Astrocyte of the spinal cord (primary cell): ENCODE measurements at regions not wholly inside any gene's neighbourhood (a gene's known extent, or its start where the extent isn't known, plus 50 kb on each side); places are given as distances from the start of the nearest gene placed in this dataset.

Source experiments
- DNase-seq: peaks from one replicate; pipeline ENCODE4 v3.0.0; 2011; ENCODE audit warnings: low read depth, low spot score
- H3K4me3 ChIP-seq: 2 replicates; pipeline ENCODE4 v1.5.1; 2011; ENCODE audit warnings: low read depth, mild to moderate bottlenecking, low read length, moderate library complexity
- CTCF ChIP-seq: IDR thresholded peaks from 2 replicates; pipeline ENCODE4 v1.5.1; 2012; ENCODE audit warnings: low read depth, mild to moderate bottlenecking, low read length, inconsistent platforms
- in situ Hi-C: cut with HindIII; loops from 2 replicates; pipeline ENCODE4 v1.10.0; 2017; ENCODE audit warnings: low sequenced_read_pairs

- TF ChIP-seq CTCF: no peak
- no peak overlapping the region for H3K4me3 ChIP-seq
- in situ Hi-C loops: no loop called here
- no peak for DNase-seq
These were observed 1784.3 kb downstream of the LRRC4C start for GRCh38 chr11:39675171-39675570.

- DNase-seq: no peak
- TF ChIP-seq CTCF: no peak
- H3K4me3 ChIP-seq: no peak overlapping the region
- in situ Hi-C loops: no loop called here
These were observed 1784.7 kb downstream of the LRRC4C start for GRCh38 chr11:39674761-39675160.

- TF ChIP-seq CTCF: no peak
- no peak overlapping the region for H3K4me3 ChIP-seq
- in situ Hi-C loops: no loop called here
- no peak for DNase-seq
These were observed 1785.4 kb downstream of the LRRC4C start for GRCh38 chr11:39674024-39674423.

- H3K4me3 ChIP-seq: no peak overlapping the region
- in situ Hi-C loops: no loop called here
- TF ChIP-seq CTCF: no peak
- DNase-seq: peak; percentile 82
These were observed 1790.8 kb downstream of the LRRC4C start for GRCh38 chr11:39668640-39669039.

- no peak for DNase-seq
- no peak for TF ChIP-seq CTCF
- H3K4me3 ChIP-seq: no peak overlapping the region
- in situ Hi-C loops: no loop called here
These were observed 1795.4 kb downstream of the LRRC4C start for GRCh38 chr11:39664023-39664422.

- in situ Hi-C loops: no loop called here
- no peak for DNase-seq
- no peak overlapping the region for H3K4me3 ChIP-seq
- no peak for TF ChIP-seq CTCF
These were observed 1797.6 kb downstream of the LRRC4C start for GRCh38 chr11:39661890-39662289.

- H3K4me3 ChIP-seq: no peak overlapping the region
- in situ Hi-C loops: no loop called here
- no peak for DNase-seq
- TF ChIP-seq CTCF: no peak
These were observed 1807.5 kb downstream of the LRRC4C start for GRCh38 chr11:39651857-39652461.
